Mucosa of rectum (tissue), 2 donors: ENCODE measurements at regions not wholly inside any gene's neighbourhood (a gene's known extent, or its start where the extent isn't known, plus 50 kb on each side); places are given as distances from the start of the nearest gene placed in this dataset.

Source experiments
- H3K27ac ChIP-seq, 2 donors: one replicate each; pipeline ENCODE4 v1.7.0; 2013; ENCODE audit warnings: inconsistent platforms in 2 of 2, low read depth in 2 of 2, low read length in 2 of 2
- H3K27me3 ChIP-seq, 2 donors: one replicate each; pipeline ENCODE4 v1.7.0; 2013; ENCODE audit warnings: low read length in 2 of 2; ENCODE audit not compliant: control insufficient read depth in 2 of 2, insufficient read depth in 2 of 2
- H3K36me3 ChIP-seq, 2 donors: one replicate each; pipeline ENCODE4 v1.7.0; 2013; ENCODE audit warnings: low read length in 2 of 2; ENCODE audit not compliant: control insufficient read depth in 2 of 2, insufficient read depth in 2 of 2
- H3K4me1 ChIP-seq, 2 donors: one replicate each; pipeline ENCODE4 v1.7.0; 2013; ENCODE audit warnings: low read length in 2 of 2, mild to moderate bottlenecking in 1 of 2; ENCODE audit not compliant: control insufficient read depth in 2 of 2, insufficient read depth in 2 of 2
- H3K4me3 ChIP-seq, 2 donors: one replicate each; pipeline ENCODE4 v1.7.0; 2013; ENCODE audit warnings: low read length in 2 of 2
- H3K9ac ChIP-seq, 2 donors: one replicate each; pipeline ENCODE4 v1.7.0; 2013; ENCODE audit warnings: low read length in 2 of 2, low read depth in 1 of 2, mild to moderate bottlenecking in 1 of 2
- H3K9me3 ChIP-seq, 2 donors: one replicate each; pipeline ENCODE4 v1.7.0; 2013; ENCODE audit warnings: low read length in 2 of 2; ENCODE audit not compliant: control insufficient read depth in 2 of 2
- donor health status: healthy.
- donor health status: Normal muscosa, but diverticular disease.

GRCh38 chr3:117817103-117817502, 1107.5 kb downstream of the TUSC7 start:
- Histone ChIP-seq H3K27me3 (no peaks in the 10 kb centered on the region), H3K36me3 (no peaks in the 10 kb centered on the region), H3K9ac (no peak overlapping the region), H3K4me1 (no peaks in the 10 kb centered on the region), H3K4me3 (no peak overlapping the region), H3K9me3 (no peaks in the 10 kb centered on the region), H3K27ac (no peak overlapping the region)

- no peaks in the 10 kb centered on the region for H3K36me3 ChIP-seq
Observed at GRCh38 chr3:117818592-117818991, 1109.0 kb downstream of the TUSC7 start.

GRCh38 chr3:117820658-117821299, 1111.2 kb downstream of the TUSC7 start:
- no peaks in the 10 kb centered on the region for H3K36me3 ChIP-seq
- H3K27ac ChIP-seq: no peak overlapping the region
- H3K9me3 ChIP-seq: no peaks in the 10 kb centered on the region
- no peak overlapping the region for H3K4me3 ChIP-seq
- H3K27me3 ChIP-seq: no peaks in the 10 kb centered on the region
- no peaks in the 10 kb centered on the region for H3K4me1 ChIP-seq
- H3K9ac ChIP-seq: no peak overlapping the region

More at GRCh38 chr3:117818592-117818991, 1109.0 kb downstream of the TUSC7 start:
- Histone ChIP-seq H3K4me1 (no peaks in the 10 kb centered on the region), H3K9ac (no peak overlapping the region), H3K9me3 (no peaks in the 10 kb centered on the region), H3K27me3 (no peaks in the 10 kb centered on the region), H3K27ac (no peak overlapping the region), H3K4me3 (no peak overlapping the region)

- no peak overlapping the region for H3K9ac ChIP-seq
- no peak overlapping the region for H3K27ac ChIP-seq
- H3K9me3 ChIP-seq: no peaks in the 10 kb centered on the region
- H3K4me1 ChIP-seq: no peaks in the 10 kb centered on the region
- H3K27me3 ChIP-seq: no peaks in the 10 kb centered on the region
- no peaks in the 10 kb centered on the region for H3K36me3 ChIP-seq
- no peak overlapping the region for H3K4me3 ChIP-seq
Observed at GRCh38 chr3:117822416-117822815, 1112.8 kb downstream of the TUSC7 start.

- Histone ChIP-seq H3K4me3 (no peak overlapping the region), H3K4me1 (no peaks in the 10 kb centered on the region), H3K27me3 (no peaks in the 10 kb centered on the region), H3K36me3 (no peaks in the 10 kb centered on the region), H3K9ac (no peak overlapping the region), H3K27ac (no peak overlapping the region), H3K9me3 (no peaks in the 10 kb centered on the region)
Observed at GRCh38 chr3:117836296-117836695, 1126.7 kb downstream of the TUSC7 start.

GRCh38 chr3:117837391-117837790, 1127.8 kb downstream of the TUSC7 start:
- H3K9me3 ChIP-seq: no peaks in the 10 kb centered on the region
- no peak overlapping the region for H3K9ac ChIP-seq
- H3K4me3 ChIP-seq: no peak overlapping the region
- H3K36me3 ChIP-seq: no peaks in the 10 kb centered on the region
- H3K27me3 ChIP-seq: no peaks in the 10 kb centered on the region
- no peak overlapping the region for H3K27ac ChIP-seq
- H3K4me1 ChIP-seq: no peaks in the 10 kb centered on the region

- Histone ChIP-seq H3K4me3 (no peak overlapping the region), H3K9ac (no peak overlapping the region), H3K36me3 (no peaks in the 10 kb centered on the region), H3K9me3 (no peaks in the 10 kb centered on the region), H3K27me3 (no peaks in the 10 kb centered on the region), H3K27ac (no peak overlapping the region), H3K4me1 (no peaks in the 10 kb centered on the region)
Observed at GRCh38 chr3:117842086-117842485, 1132.5 kb downstream of the TUSC7 start.

GRCh38 chr3:117843356-117843755, 1133.8 kb downstream of the TUSC7 start:
- Histone ChIP-seq H3K4me3 (no peak overlapping the region), H3K9ac (no peak overlapping the region), H3K27ac (no peak overlapping the region), H3K9me3 (no peaks in the 10 kb centered on the region), H3K4me1 (no peaks in the 10 kb centered on the region), H3K27me3 (no peaks in the 10 kb centered on the region), H3K36me3 (no peaks in the 10 kb centered on the region)

GRCh38 chr3:117844676-117845075, 1135.1 kb downstream of the TUSC7 start:
- no peaks in the 10 kb centered on the region for H3K36me3 ChIP-seq
- no peak overlapping the region for H3K9ac ChIP-seq
- no peaks in the 10 kb centered on the region for H3K9me3 ChIP-seq
- no peaks in the 10 kb centered on the region for H3K4me1 ChIP-seq
- H3K27ac ChIP-seq: no peak overlapping the region
- no peak overlapping the region for H3K4me3 ChIP-seq
- no peaks in the 10 kb centered on the region for H3K27me3 ChIP-seq

GRCh38 chr3:117846238-117846637, 1136.7 kb downstream of the TUSC7 start:
- no peak overlapping the region for H3K27ac ChIP-seq
- H3K4me3 ChIP-seq: peak overlapping the region in 1 of 2 donors; percentile 20
- no peak overlapping the region for H3K9ac ChIP-seq
- no peaks in the 10 kb centered on the region for H3K9me3 ChIP-seq
- no peaks in the 10 kb centered on the region for H3K27me3 ChIP-seq
- H3K4me1 ChIP-seq: no peaks in the 10 kb centered on the region
- no peaks in the 10 kb centered on the region for H3K36me3 ChIP-seq

- Histone ChIP-seq H3K4me3 (no peak overlapping the region), H3K27me3 (no peaks in the 10 kb centered on the region), H3K4me1 (no peaks in the 10 kb centered on the region), H3K27ac (no peak overlapping the region), H3K36me3 (no peaks in the 10 kb centered on the region), H3K9me3 (no peaks in the 10 kb centered on the region), H3K9ac (no peak overlapping the region)
Observed at GRCh38 chr3:117848606-117849005, 1139.0 kb downstream of the TUSC7 start.
